SK-N-MC (cell line): ENCODE measurements at regions not wholly inside any gene's neighbourhood (a gene's known extent, or its start where the extent isn't known, plus 50 kb on each side); places are given as distances from the start of the nearest gene placed in this dataset.

ENCODE experiments used
- DNase-seq: peaks from one replicate; pipeline ENCODE4 v3.0.0-alpha.2; 2011; ENCODE audit warnings: low read depth, low spot score
- H3K27ac ChIP-seq: fragments of 200-600 bp; sonication (generic); 2 replicates; pipeline ENCODE4 v1.5.1; 2016; ENCODE audit warnings: mixed run types
- H3K36me3 ChIP-seq: fragments of 200-600 bp; sonication (generic); 2 replicates; pipeline ENCODE4 v1.6.1; 2017; ENCODE audit warnings: antibody characterized with exemption, low read length, mixed read lengths; ENCODE audit not compliant: insufficient read depth
- H3K4me3 ChIP-seq: fragments of 200-600 bp; sonication (generic); 2 replicates; pipeline ENCODE4 v1.5.1; 2016
- H3K9ac ChIP-seq: fragments of 200-600 bp; sonication (generic); 2 replicates; pipeline ENCODE4 v1.8.0; 2017; ENCODE audit warnings: mixed run types, mixed read lengths; ENCODE audit not compliant: insufficient read length
- H3K9me3 ChIP-seq: fragments of 200-600 bp; sonication (generic); 2 replicates; pipeline ENCODE4 v1.6.1; 2017; ENCODE audit warnings: low read depth, mild to moderate bottlenecking, antibody characterized with exemption, low read length, moderate library complexity, mixed read lengths
- EZH2 ChIP-seq: fragments of 200-600 bp; sonication (generic); IDR thresholded peaks from one replicate; pipeline ENCODE4 v1.6.1; 2017; ENCODE audit warnings: antibody characterized with exemption
- FOXP2 ChIP-seq: optimal IDR thresholded peaks from 2 replicates; pipeline ENCODE3; 2011; ENCODE audit warnings: mild to moderate bottlenecking, moderate library complexity; ENCODE audit not compliant: insufficient read depth; ENCODE audit errors: extremely low read length, control extremely low read depth
- POLR2AphosphoS5 ChIP-seq: IDR thresholded peaks from 2 replicates; pipeline ENCODE4 v1.6.1; 2012; ENCODE audit warnings: mild to moderate bottlenecking, low read depth, low read length, borderline replicate concordance

GRCh38 chr2:8090748-8091700, 590.8 kb upstream of the ID2 start:
- Histone ChIP-seq H3K4me3 (no peak overlapping the region), H3K9ac (no peak overlapping the region), H3K27ac (no peak overlapping the region), H3K9me3 (no peaks in the 10 kb centered on the region), H3K36me3 (no peaks in the 10 kb centered on the region)
- TF ChIP-seq POLR2AphosphoS5 = no peak
- TF ChIP-seq FOXP2 = no peak
- TF ChIP-seq EZH2 = no peak
- no peak for DNase-seq

GRCh38 chr2:8094526-8094925, 587.3 kb upstream of the ID2 start:
- Histone ChIP-seq H3K9me3 (no peaks in the 10 kb centered on the region), H3K9ac (no peak overlapping the region), H3K27ac (no peak overlapping the region), H3K4me3 (no peak overlapping the region), H3K36me3 (no peaks in the 10 kb centered on the region)
- TF ChIP-seq FOXP2 (no peak), POLR2AphosphoS5 (no peak), EZH2 (no peak)
- no peak for DNase-seq

- H3K4me3 ChIP-seq = no peak overlapping the region
- no peaks in the 10 kb centered on the region for H3K36me3 ChIP-seq
- DNase-seq = no peak
- no peaks in the 10 kb centered on the region for H3K9me3 ChIP-seq
- TF ChIP-seq EZH2 (no peak), FOXP2 (no peak), POLR2AphosphoS5 (no peak)
- H3K9ac ChIP-seq = no peak overlapping the region
- no peak overlapping the region for H3K27ac ChIP-seq
Observed at GRCh38 chr2:8095978-8096377, 585.9 kb upstream of the ID2 start.

- Histone ChIP-seq H3K27ac (no peak overlapping the region), H3K9ac (no peak overlapping the region), H3K4me3 (no peak overlapping the region), H3K9me3 (no peaks in the 10 kb centered on the region), H3K36me3 (no peaks in the 10 kb centered on the region)
- TF ChIP-seq EZH2 = no peak
- no peak for TF ChIP-seq FOXP2
- no peak for TF ChIP-seq POLR2AphosphoS5
- DNase-seq = no peak
Observed at GRCh38 chr2:8096484-8096883, 585.4 kb upstream of the ID2 start.

GRCh38 chr2:8098476-8099266, 583.2 kb upstream of the ID2 start:
- H3K9me3 ChIP-seq = no peaks in the 10 kb centered on the region
- TF ChIP-seq FOXP2 (no peak), EZH2 (no peak), POLR2AphosphoS5 (no peak)
- H3K9ac ChIP-seq = no peak overlapping the region

GRCh38 chr2:8099267-8099582, 582.6 kb upstream of the ID2 start:
- H3K4me3 ChIP-seq = no peak overlapping the region

More at GRCh38 chr2:8098476-8099266, 583.2 kb upstream of the ID2 start:
- H3K4me3 ChIP-seq = no peak overlapping the region
- DNase-seq = no peak
- H3K36me3 ChIP-seq = no peaks in the 10 kb centered on the region
- no peak overlapping the region for H3K27ac ChIP-seq

GRCh38 chr2:8101614-8102277, 580.1 kb upstream of the ID2 start:
- TF ChIP-seq POLR2AphosphoS5 (no peak), EZH2 (no peak), FOXP2 (no peak)
- Histone ChIP-seq H3K27ac (no peak overlapping the region), H3K9me3 (no peaks in the 10 kb centered on the region), H3K36me3 (no peaks in the 10 kb centered on the region), H3K9ac (no peak overlapping the region), H3K4me3 (no peak overlapping the region)
- DNase-seq = no peak

More at GRCh38 chr2:8099267-8099582, 582.6 kb upstream of the ID2 start:
- Histone ChIP-seq H3K9ac (no peak overlapping the region), H3K9me3 (no peaks in the 10 kb centered on the region), H3K36me3 (no peaks in the 10 kb centered on the region), H3K27ac (no peak overlapping the region)
- no peak for DNase-seq
- TF ChIP-seq POLR2AphosphoS5 = no peak
- no peak for TF ChIP-seq FOXP2
- no peak for TF ChIP-seq EZH2

GRCh38 chr2:8102470-8102869, 579.4 kb upstream of the ID2 start:
- Histone ChIP-seq H3K4me3 (no peak overlapping the region), H3K9ac (no peak overlapping the region), H3K36me3 (no peaks in the 10 kb centered on the region), H3K27ac (no peak overlapping the region), H3K9me3 (no peaks in the 10 kb centered on the region)
- TF ChIP-seq FOXP2 (no peak), EZH2 (no peak), POLR2AphosphoS5 (no peak)
- no peak for DNase-seq
